GM21786 (cell line): ENCODE measurements at regions not wholly inside any gene's neighbourhood (a gene's known extent, or its start where the extent isn't known, plus 50 kb on each side); places are given as distances from the start of the nearest gene placed in this dataset.
A peak's percentile ranks its signal among the peaks of the same experiment; 100 is the strongest.
"Not testable (repeated sequence)": the region's sequence is repeated elsewhere in the genome, so short reads cannot be mapped to it uniquely, and the experiment has no call there.

ENCODE experiments used
- ATAC-seq: cut with Tn5 transposase; IDR thresholded peaks from one replicate; pipeline ENCODE4 v1.9.1; 2021; ENCODE audit not compliant: unreplicated experiment

- no peak for ATAC-seq
Observed at GRCh38 chr3:81874738-81875137, 113.3 kb upstream of the GBE1 start.

- no peak for ATAC-seq
Observed at GRCh38 chr3:81872566-81872965, 111.1 kb upstream of the GBE1 start.

GRCh38 chr3:81871358-81872155, 110.1 kb upstream of the GBE1 start:
- no peak for ATAC-seq

GRCh38 chr3:81869382-81869781, 107.9 kb upstream of the GBE1 start:
- ATAC-seq, result no peak

GRCh38 chr3:81868597-81868996, 107.2 kb upstream of the GBE1 start:
- ATAC-seq, result no peak

- ATAC-seq, result no peak
Observed at GRCh38 chr3:81867875-81868274, 106.4 kb upstream of the GBE1 start.

- ATAC-seq, result not testable (repeated sequence)
Observed at GRCh38 chr3:81865164-81865563, 103.7 kb upstream of the GBE1 start.

- ATAC-seq, result no peak
Observed at GRCh38 chr3:81864272-81864671, 102.8 kb upstream of the GBE1 start.

- ATAC-seq, result no peak
Observed at GRCh38 chr3:81863756-81864155, 102.3 kb upstream of the GBE1 start.

- ATAC-seq, result no peak
Observed at GRCh38 chr3:81861593-81861992, 100.1 kb upstream of the GBE1 start.

- no peak for ATAC-seq
Observed at GRCh38 chr3:81859524-81859923, 98.1 kb upstream of the GBE1 start.

GRCh38 chr3:81853431-81853830, 92.0 kb upstream of the GBE1 start:
- ATAC-seq, result no peak

- ATAC-seq, result no peak
Observed at GRCh38 chr3:81851176-81851575, 89.7 kb upstream of the GBE1 start.

GRCh38 chr3:81846988-81847387, 85.5 kb upstream of the GBE1 start:
- ATAC-seq, result no peak

GRCh38 chr3:81841540-81841939, 80.1 kb upstream of the GBE1 start:
- ATAC-seq, result no peak

- no peak for ATAC-seq
Observed at GRCh38 chr3:81839504-81840094, 78.2 kb upstream of the GBE1 start.

- ATAC-seq, result peak; percentile 44
Observed at GRCh38 chr3:81838457-81838856, 77.0 kb upstream of the GBE1 start.

- ATAC-seq, result no peak
Observed at GRCh38 chr3:81837071-81837593, 75.7 kb upstream of the GBE1 start.

GRCh38 chr3:81829937-81830336, 68.5 kb upstream of the GBE1 start:
- no peak for ATAC-seq

- not testable (repeated sequence) for ATAC-seq
Observed at GRCh38 chr3:81829272-81829671, 67.8 kb upstream of the GBE1 start.

- ATAC-seq, result peak; percentile 97
Observed at GRCh38 chr3:81823882-81824395, 62.5 kb upstream of the GBE1 start.

- no peak for ATAC-seq
Observed at GRCh38 chr3:81823086-81823485, 61.6 kb upstream of the GBE1 start.
